ENCODE measurements at regions not wholly inside any gene's neighbourhood (a gene's known extent, or its start where the extent isn't known, plus 50 kb on each side); places are given as distances from the start of the nearest gene placed in this dataset.

GRCh38 chr2:152929628-152930027 is 211.2 kb downstream of the ARL6IP6 start:
- Histone ChIP-seq H3K27ac (ENCODE audit: low read depth in 1 of 2, low read length in 2 of 2) (no peak overlapping the region), H3K4me1 (ENCODE audit: control insufficient read depth in 4 of 4, insufficient read depth in 4 of 4, low read length in 3 of 4) (no peaks in the 10 kb centered on the region), H3K9ac (ENCODE audit: low read depth in 1 of 2, low read length in 2 of 2) (no peak overlapping the region), H3K27me3 (ENCODE audit: control insufficient read depth in 4 of 4, insufficient read depth in 4 of 4, low read length in 3 of 4) (no peaks in the 10 kb centered on the region), H3K36me3 (ENCODE audit: control insufficient read depth in 4 of 4, insufficient read depth in 3 of 4, low read depth in 1 of 4, low read length in 3 of 4) (no peaks in the 10 kb centered on the region), H3K9me3 (ENCODE audit: control insufficient read depth in 4 of 4, low read length in 3 of 4) (no peaks in the 10 kb centered on the region), H3K4me3 (ENCODE audit: low read depth in 1 of 3, low read length in 3 of 3) (no peak overlapping the region)
- no peak for DNase-seq (ENCODE audit: low spot score)
- 92% methylated on average over 3 of the region's 3 CpGs for WGBS
- TF ChIP-seq RXRA (IDR thresholded peaks at IDR 0.05) = no peak
- TF ChIP-seq HNF4A (conservative IDR thresholded peaks at IDR 0.05) = no peak
- TF ChIP-seq EGR1 (IDR thresholded peaks at IDR 0.05; ENCODE audit: low read depth in 2 of 2) = no peak
- no peak for TF ChIP-seq YY1 (IDR thresholded peaks at IDR 0.05)

GRCh38 chr2:152925547-152926448 is 207.4 kb downstream of the ARL6IP6 start:
- 42% methylated on average over 11 of the region's 11 CpGs for WGBS

GRCh38 chr2:152924722-152925121 is 206.3 kb downstream of the ARL6IP6 start:
- no peak for DNase-seq (ENCODE audit: low spot score)
- 54% methylated on average over 3 of the region's 3 CpGs for WGBS

More at GRCh38 chr2:152925547-152926448, 207.4 kb downstream of the ARL6IP6 start:
- Histone ChIP-seq H3K27me3 (ENCODE audit: control insufficient read depth in 4 of 4, insufficient read depth in 4 of 4, low read length in 3 of 4) (no peaks in the 10 kb centered on the region), H3K27ac (ENCODE audit: low read depth in 1 of 2, low read length in 2 of 2) (no peak overlapping the region), H3K9ac (ENCODE audit: low read depth in 1 of 2, low read length in 2 of 2) (no peak overlapping the region), H3K4me3 (ENCODE audit: low read depth in 1 of 3, low read length in 3 of 3) (no peak overlapping the region), H3K9me3 (ENCODE audit: control insufficient read depth in 4 of 4, low read length in 3 of 4) (no peaks in the 10 kb centered on the region), H3K4me1 (ENCODE audit: control insufficient read depth in 4 of 4, insufficient read depth in 4 of 4, low read length in 3 of 4) (no peaks in the 10 kb centered on the region), H3K36me3 (ENCODE audit: control insufficient read depth in 4 of 4, insufficient read depth in 3 of 4, low read depth in 1 of 4, low read length in 3 of 4) (no peaks in the 10 kb centered on the region)
- TF ChIP-seq RAD21 (IDR thresholded peaks at IDR 0.05) (peak; percentile 58 to 80), EGR1 (IDR thresholded peaks at IDR 0.05; ENCODE audit: low read depth in 2 of 2) (no peak), CTCF (IDR thresholded peaks at IDR 0.05; ENCODE audit: low read depth, low read length, missing input control) (peak; percentile 53)
- DNase-seq (ENCODE audit: low spot score) = peak; percentile 56

GRCh38 chr2:152924219-152924618 is 205.8 kb downstream of the ARL6IP6 start:
- H3K9ac ChIP-seq (ENCODE audit: low read depth in 1 of 2, low read length in 2 of 2) = no peak overlapping the region
- 83% methylated on average over 1 of the region's 1 CpG for WGBS
- no peaks in the 10 kb centered on the region for H3K9me3 ChIP-seq (ENCODE audit: control insufficient read depth in 4 of 4, low read length in 3 of 4)
- TF ChIP-seq JUND (IDR thresholded peaks at IDR 0.05) (no peak), SP1 (IDR thresholded peaks at IDR 0.05) (no peak), HNF4G (IDR thresholded peaks at IDR 0.05) (no peak), EGR1 (IDR thresholded peaks at IDR 0.05; ENCODE audit: low read depth in 2 of 2) (no peak), RAD21 (IDR thresholded peaks at IDR 0.05) (no peak), GABPA (IDR thresholded peaks at IDR 0.05 in 1 of 2, conservative IDR thresholded peaks at IDR 0.05 in 1 of 2) (no peak), CTCF (IDR thresholded peaks at IDR 0.05; ENCODE audit: low read depth, low read length, missing input control) (no peak), HNF4A (conservative IDR thresholded peaks at IDR 0.05) (no peak), FOXA2 (IDR thresholded peaks at IDR 0.05) (no peak), MAX (IDR thresholded peaks at IDR 0.05) (no peak), ATF3 (IDR thresholded peaks at IDR 0.05) (no peak), FOXA1 (IDR thresholded peaks at IDR 0.05) (no peak), ZBTB33 (IDR thresholded peaks at IDR 0.05) (no peak)

More at GRCh38 chr2:152924722-152925121, 206.3 kb downstream of the ARL6IP6 start:
- Histone ChIP-seq H3K36me3 (ENCODE audit: control insufficient read depth in 4 of 4, insufficient read depth in 3 of 4, low read depth in 1 of 4, low read length in 3 of 4) (no peaks in the 10 kb centered on the region), H3K9me3 (ENCODE audit: control insufficient read depth in 4 of 4, low read length in 3 of 4) (no peaks in the 10 kb centered on the region), H3K9ac (ENCODE audit: low read depth in 1 of 2, low read length in 2 of 2) (no peak overlapping the region), H3K4me3 (ENCODE audit: low read depth in 1 of 3, low read length in 3 of 3) (no peak overlapping the region), H3K27ac (ENCODE audit: low read depth in 1 of 2, low read length in 2 of 2) (no peak overlapping the region), H3K27me3 (ENCODE audit: control insufficient read depth in 4 of 4, insufficient read depth in 4 of 4, low read length in 3 of 4) (no peaks in the 10 kb centered on the region), H3K4me1 (ENCODE audit: control insufficient read depth in 4 of 4, insufficient read depth in 4 of 4, low read length in 3 of 4) (no peaks in the 10 kb centered on the region)
- TF ChIP-seq HNF4G (IDR thresholded peaks at IDR 0.05) = no peak

More at GRCh38 chr2:152924219-152924618, 205.8 kb downstream of the ARL6IP6 start:
- H3K4me1 ChIP-seq (ENCODE audit: control insufficient read depth in 4 of 4, insufficient read depth in 4 of 4, low read length in 3 of 4) = no peaks in the 10 kb centered on the region
- no peak overlapping the region for H3K4me3 ChIP-seq (ENCODE audit: low read depth in 1 of 3, low read length in 3 of 3)
- no peak for DNase-seq (ENCODE audit: low spot score)
- H3K27me3 ChIP-seq (ENCODE audit: control insufficient read depth in 4 of 4, insufficient read depth in 4 of 4, low read length in 3 of 4) = no peaks in the 10 kb centered on the region
- H3K36me3 ChIP-seq (ENCODE audit: control insufficient read depth in 4 of 4, insufficient read depth in 3 of 4, low read depth in 1 of 4, low read length in 3 of 4) = no peaks in the 10 kb centered on the region
- no peak overlapping the region for H3K27ac ChIP-seq (ENCODE audit: low read depth in 1 of 2, low read length in 2 of 2)

All from liver (tissue), 8 donors.